ENCODE measurements at regions not wholly inside any gene's neighbourhood (a gene's known extent, or its start where the extent isn't known, plus 50 kb on each side); places are given as distances from the start of the nearest gene placed in this dataset.

DNA sequence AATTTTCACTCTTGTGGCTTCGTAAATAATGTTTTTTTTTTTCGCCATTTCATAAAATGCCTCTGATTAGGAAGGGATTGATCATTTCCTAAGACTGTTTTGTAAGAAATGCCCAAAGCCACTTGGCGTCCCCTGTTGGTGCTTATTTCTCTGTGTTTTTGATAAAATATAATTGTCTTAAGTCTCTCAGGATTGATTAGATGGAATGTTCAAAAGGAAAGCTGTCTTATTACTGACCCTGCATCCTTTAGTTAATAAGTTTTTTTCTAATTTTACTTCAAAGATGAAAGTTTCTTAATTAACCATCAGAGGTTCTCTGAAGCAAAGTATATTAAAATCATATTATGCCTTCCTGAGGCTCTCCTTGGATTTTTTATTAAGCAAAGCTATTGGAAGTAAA is 624.3 kb upstream of the TENM4 start:
- no peak for TF ChIP-seq TCF4 (CRISPR knock-in tag; IDR thresholded peaks at IDR 0.05; ENCODE audit: borderline replicate concordance)
- no peak for TF ChIP-seq ZNF8 (CRISPR knock-in tag; IDR thresholded peaks at IDR 0.05)
- TF ChIP-seq, protein P1, sequence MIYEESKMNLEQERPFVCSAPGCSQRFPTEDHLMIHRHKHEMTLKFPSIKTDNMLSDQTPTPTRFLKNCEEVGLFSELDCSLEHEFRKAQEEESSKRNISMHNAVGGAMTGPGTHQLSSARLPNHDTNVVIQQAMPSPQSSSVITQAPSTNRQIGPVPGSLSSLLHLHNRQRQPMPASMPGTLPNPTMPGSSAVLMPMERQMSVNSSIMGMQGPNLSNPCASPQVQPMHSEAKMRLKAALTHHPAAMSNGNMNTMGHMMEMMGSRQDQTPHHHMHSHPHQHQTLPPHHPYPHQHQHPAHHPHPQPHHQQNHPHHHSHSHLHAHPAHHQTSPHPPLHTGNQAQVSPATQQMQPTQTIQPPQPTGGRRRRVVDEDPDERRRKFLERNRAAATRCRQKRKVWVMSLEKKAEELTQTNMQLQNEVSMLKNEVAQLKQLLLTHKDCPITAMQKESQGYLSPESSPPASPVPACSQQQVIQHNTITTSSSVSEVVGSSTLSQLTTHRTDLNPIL (CRISPR knock-in tag; IDR thresholded peaks at IDR 0.05; ENCODE audit: low read depth): no peak
- no peak for TF ChIP-seq RARB (CRISPR knock-in tag; IDR thresholded peaks at IDR 0.05)
- no peak for TF ChIP-seq ISL1 (CRISPR knock-in tag; IDR thresholded peaks at IDR 0.05)
- TF ChIP-seq GLIS3 (CRISPR knock-in tag; IDR thresholded peaks at IDR 0.05): no peak
- no peak for TF ChIP-seq ESRRG (CRISPR knock-in tag; IDR thresholded peaks at IDR 0.05)
- TF ChIP-seq TOX (CRISPR knock-in tag; IDR thresholded peaks at IDR 0.05; ENCODE audit: borderline replicate concordance): no peak
- TF ChIP-seq ZFP30 (CRISPR knock-in tag; IDR thresholded peaks at IDR 0.05): no peak
- no peak for TF ChIP-seq ZC3H10 (CRISPR knock-in tag; IDR thresholded peaks at IDR 0.05)
- TF ChIP-seq, protein P2, sequence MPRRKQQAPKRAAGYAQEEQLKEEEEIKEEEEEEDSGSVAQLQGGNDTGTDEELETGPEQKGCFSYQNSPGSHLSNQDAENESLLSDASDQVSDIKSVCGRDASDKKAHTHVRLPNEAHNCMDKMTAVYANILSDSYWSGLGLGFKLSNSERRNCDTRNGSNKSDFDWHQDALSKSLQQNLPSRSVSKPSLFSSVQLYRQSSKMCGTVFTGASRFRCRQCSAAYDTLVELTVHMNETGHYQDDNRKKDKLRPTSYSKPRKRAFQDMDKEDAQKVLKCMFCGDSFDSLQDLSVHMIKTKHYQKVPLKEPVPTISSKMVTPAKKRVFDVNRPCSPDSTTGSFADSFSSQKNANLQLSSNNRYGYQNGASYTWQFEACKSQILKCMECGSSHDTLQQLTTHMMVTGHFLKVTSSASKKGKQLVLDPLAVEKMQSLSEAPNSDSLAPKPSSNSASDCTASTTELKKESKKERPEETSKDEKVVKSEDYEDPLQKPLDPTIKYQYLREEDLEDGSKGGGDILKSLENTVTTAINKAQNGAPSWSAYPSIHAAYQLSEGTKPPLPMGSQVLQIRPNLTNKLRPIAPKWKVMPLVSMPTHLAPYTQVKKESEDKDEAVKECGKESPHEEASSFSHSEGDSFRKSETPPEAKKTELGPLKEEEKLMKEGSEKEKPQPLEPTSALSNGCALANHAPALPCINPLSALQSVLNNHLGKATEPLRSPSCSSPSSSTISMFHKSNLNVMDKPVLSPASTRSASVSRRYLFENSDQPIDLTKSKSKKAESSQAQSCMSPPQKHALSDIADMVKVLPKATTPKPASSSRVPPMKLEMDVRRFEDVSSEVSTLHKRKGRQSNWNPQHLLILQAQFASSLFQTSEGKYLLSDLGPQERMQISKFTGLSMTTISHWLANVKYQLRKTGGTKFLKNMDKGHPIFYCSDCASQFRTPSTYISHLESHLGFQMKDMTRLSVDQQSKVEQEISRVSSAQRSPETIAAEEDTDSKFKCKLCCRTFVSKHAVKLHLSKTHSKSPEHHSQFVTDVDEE (CRISPR knock-in tag; IDR thresholded peaks at IDR 0.05): no peak
- TF ChIP-seq ZNF70 (CRISPR knock-in tag; IDR thresholded peaks at IDR 0.05): no peak
- no peak for TF ChIP-seq BACH2 (CRISPR knock-in tag; IDR thresholded peaks at IDR 0.05; ENCODE audit: borderline replicate concordance)
- TF ChIP-seq ZNF565 (CRISPR knock-in tag; conservative IDR thresholded peaks at IDR 0.05; ENCODE audit: low read depth): no peak
- no peak for TF ChIP-seq OSR1 (CRISPR knock-in tag; IDR thresholded peaks at IDR 0.05)
- TF ChIP-seq, protein P3, sequence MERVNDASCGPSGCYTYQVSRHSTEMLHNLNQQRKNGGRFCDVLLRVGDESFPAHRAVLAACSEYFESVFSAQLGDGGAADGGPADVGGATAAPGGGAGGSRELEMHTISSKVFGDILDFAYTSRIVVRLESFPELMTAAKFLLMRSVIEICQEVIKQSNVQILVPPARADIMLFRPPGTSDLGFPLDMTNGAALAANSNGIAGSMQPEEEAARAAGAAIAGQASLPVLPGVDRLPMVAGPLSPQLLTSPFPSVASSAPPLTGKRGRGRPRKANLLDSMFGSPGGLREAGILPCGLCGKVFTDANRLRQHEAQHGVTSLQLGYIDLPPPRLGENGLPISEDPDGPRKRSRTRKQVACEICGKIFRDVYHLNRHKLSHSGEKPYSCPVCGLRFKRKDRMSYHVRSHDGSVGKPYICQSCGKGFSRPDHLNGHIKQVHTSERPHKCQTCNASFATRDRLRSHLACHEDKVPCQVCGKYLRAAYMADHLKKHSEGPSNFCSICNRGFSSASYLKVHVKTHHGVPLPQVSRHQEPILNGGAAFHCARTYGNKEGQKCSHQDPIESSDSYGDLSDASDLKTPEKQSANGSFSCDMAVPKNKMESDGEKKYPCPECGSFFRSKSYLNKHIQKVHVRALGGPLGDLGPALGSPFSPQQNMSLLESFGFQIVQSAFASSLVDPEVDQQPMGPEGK (CRISPR knock-in tag; IDR thresholded peaks at IDR 0.05; ENCODE audit: borderline replicate concordance): no peak
- TF ChIP-seq ZFP3 (CRISPR knock-in tag; IDR thresholded peaks at IDR 0.05): no peak
- TF ChIP-seq, protein P4, sequence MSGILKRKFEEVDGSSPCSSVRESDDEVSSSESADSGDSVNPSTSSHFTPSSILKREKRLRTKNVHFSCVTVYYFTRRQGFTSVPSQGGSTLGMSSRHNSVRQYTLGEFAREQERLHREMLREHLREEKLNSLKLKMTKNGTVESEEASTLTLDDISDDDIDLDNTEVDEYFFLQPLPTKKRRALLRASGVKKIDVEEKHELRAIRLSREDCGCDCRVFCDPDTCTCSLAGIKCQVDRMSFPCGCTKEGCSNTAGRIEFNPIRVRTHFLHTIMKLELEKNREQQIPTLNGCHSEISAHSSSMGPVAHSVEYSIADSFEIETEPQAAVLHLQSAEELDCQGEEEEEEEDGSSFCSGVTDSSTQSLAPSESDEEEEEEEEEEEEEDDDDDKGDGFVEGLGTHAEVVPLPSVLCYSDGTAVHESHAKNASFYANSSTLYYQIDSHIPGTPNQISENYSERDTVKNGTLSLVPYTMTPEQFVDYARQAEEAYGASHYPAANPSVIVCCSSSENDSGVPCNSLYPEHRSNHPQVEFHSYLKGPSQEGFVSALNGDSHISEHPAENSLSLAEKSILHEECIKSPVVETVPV (CRISPR knock-in tag; IDR thresholded peaks at IDR 0.05): no peak
- no peak for ATAC-seq

DNA sequence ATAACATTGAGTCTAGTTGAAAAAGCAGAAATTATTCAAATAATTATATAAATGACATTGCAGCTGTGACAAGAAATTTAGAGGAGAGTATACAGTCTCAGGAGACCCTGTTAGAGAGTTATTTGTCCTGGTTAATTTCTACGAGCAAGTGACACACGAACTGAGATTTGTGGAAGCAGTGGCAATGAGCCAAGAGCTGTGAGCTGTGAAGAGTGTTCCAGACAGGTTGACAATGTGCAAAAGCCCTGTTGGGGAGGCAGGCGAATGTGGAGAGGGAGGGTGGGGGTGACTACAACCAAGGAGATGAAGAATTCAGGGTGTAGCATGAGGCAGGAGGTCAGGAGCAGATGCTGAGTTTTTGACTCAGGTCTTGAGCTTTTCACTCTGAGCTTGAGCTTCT is 620.2 kb upstream of the TENM4 start:
- TF ChIP-seq SNAI2 (CRISPR knock-in tag; IDR thresholded peaks at IDR 0.05) (no peak), ZFP3 (CRISPR knock-in tag; IDR thresholded peaks at IDR 0.05) (no peak), PPARA (CRISPR knock-in tag; IDR thresholded peaks at IDR 0.05; ENCODE audit: borderline replicate concordance) (no peak), ESRRG (CRISPR knock-in tag; IDR thresholded peaks at IDR 0.05) (no peak), BACH2 (CRISPR knock-in tag; IDR thresholded peaks at IDR 0.05; ENCODE audit: borderline replicate concordance) (no peak)
- no peak for ATAC-seq

DNA sequence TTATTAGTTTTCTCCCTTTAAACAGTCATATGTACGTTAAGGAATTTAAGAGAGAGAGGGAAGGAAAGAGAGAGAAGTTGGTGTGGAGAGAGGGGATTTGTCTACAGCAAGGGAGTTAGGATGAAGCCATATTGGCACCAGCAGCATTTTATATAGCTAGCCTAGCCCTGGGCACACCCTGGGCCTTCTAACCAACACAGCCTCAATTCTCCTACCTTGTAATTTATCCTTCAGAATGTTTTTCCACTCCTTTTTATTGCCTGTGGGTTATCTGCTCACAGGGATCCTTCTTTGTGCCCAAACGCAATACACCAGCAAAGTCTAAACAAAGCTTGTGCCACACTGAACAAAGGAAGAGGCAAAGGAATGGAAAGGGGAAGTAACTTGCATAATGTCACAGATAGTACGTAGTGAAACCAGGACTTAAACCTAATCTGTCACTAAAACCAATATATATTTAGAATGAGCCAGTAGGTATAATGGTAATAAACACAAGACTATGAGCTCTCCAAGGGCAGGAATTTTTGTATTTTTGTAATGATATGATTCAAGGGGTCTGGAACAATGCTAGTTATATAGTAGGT is 613.8 kb upstream of the TENM4 start:
- no peak for ATAC-seq
- TF ChIP-seq ZFP3 (CRISPR knock-in tag; IDR thresholded peaks at IDR 0.05) (no peak), ZNF70 (CRISPR knock-in tag; IDR thresholded peaks at IDR 0.05) (no peak)

DNA sequence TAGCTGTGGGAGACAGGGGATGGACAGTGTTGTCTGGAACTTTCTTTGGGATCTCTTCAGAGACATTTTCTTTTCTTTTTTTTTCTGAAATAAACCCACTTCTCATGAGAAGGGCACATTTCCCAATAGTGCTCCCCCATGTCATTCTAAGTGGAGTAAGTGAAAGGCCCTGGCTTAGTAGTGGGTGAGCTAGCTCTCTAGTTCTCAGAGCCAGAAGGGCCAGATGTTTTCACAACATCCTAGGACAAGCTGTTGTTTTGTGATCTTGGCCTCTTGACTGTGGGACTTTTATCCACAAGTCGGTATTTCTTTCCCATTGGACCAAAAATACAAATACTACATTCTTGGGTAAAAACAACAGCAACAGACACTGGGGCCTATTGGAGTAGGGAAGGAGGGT is 607.7 kb upstream of the TENM4 start:
- ATAC-seq: no peak
- TF ChIP-seq, protein P1 (CRISPR knock-in tag; IDR thresholded peaks at IDR 0.05; ENCODE audit: low read depth): no peak
- TF ChIP-seq ZNF70 (CRISPR knock-in tag; IDR thresholded peaks at IDR 0.05) (no peak), ZFP30 (CRISPR knock-in tag; IDR thresholded peaks at IDR 0.05) (no peak), ISL1 (CRISPR knock-in tag; IDR thresholded peaks at IDR 0.05) (no peak), TOX (CRISPR knock-in tag; IDR thresholded peaks at IDR 0.05; ENCODE audit: borderline replicate concordance) (no peak), SNAI2 (CRISPR knock-in tag; IDR thresholded peaks at IDR 0.05) (no peak), BACH2 (CRISPR knock-in tag; IDR thresholded peaks at IDR 0.05; ENCODE audit: borderline replicate concordance) (no peak), ESRRG (CRISPR knock-in tag; IDR thresholded peaks at IDR 0.05) (no peak), ZNF8 (CRISPR knock-in tag; IDR thresholded peaks at IDR 0.05) (no peak), RARB (CRISPR knock-in tag; IDR thresholded peaks at IDR 0.05) (no peak), GLIS3 (CRISPR knock-in tag; IDR thresholded peaks at IDR 0.05) (no peak)

Measured in SK-N-SH treated with all-trans-retinoic acid at 6 μM for 48 hours (cell line).